ENCODE measurements at regions not wholly inside any gene's neighbourhood (a gene's known extent, or its start where the extent isn't known, plus 50 kb on each side); places are given as distances from the start of the nearest gene placed in this dataset.
"Not testable (repeated sequence)": the region's sequence is repeated elsewhere in the genome, so short reads cannot be mapped to it uniquely, and the experiment has no call there.

- no peaks in the 10 kb centered on the region for H3K36me3 ChIP-seq (ENCODE audit: control insufficient read depth in 2 of 2, insufficient read depth in 2 of 2, low read length in 2 of 2)
- H3K27me3 ChIP-seq (ENCODE audit: control insufficient read depth in 2 of 2, insufficient read depth in 2 of 2, low read length in 2 of 2) = no peaks in the 10 kb centered on the region
- no peak overlapping the region for H3K27ac ChIP-seq (ENCODE audit: low read depth in 2 of 2, low read length in 2 of 2)
- no peak overlapping the region for H3K9ac ChIP-seq (ENCODE audit: low read depth in 1 of 2, low read length in 2 of 2)
- no peak overlapping the region for H3K4me3 ChIP-seq (ENCODE audit: low read length in 2 of 2)
- no peaks in the 10 kb centered on the region for H3K9me3 ChIP-seq (ENCODE audit: control insufficient read depth in 2 of 2, low read length in 2 of 2)
- H3K4me1 ChIP-seq (ENCODE audit: control insufficient read depth in 2 of 2, insufficient read depth in 2 of 2, low read length in 2 of 2) = no peaks in the 10 kb centered on the region
Observed at GRCh38 chr7:11985971-11986370, 154.0 kb upstream of the THSD7A start.

GRCh38 chr7:11988186-11988585, 156.2 kb upstream of the THSD7A start:
- H3K4me3 ChIP-seq (ENCODE audit: low read length in 2 of 2) = no peak overlapping the region
- no peak overlapping the region for H3K9ac ChIP-seq (ENCODE audit: low read depth in 1 of 2, low read length in 2 of 2)
- no peaks in the 10 kb centered on the region for H3K36me3 ChIP-seq (ENCODE audit: control insufficient read depth in 2 of 2, insufficient read depth in 2 of 2, low read length in 2 of 2)
- H3K4me1 ChIP-seq (ENCODE audit: control insufficient read depth in 2 of 2, insufficient read depth in 2 of 2, low read length in 2 of 2) = no peaks in the 10 kb centered on the region
- H3K9me3 ChIP-seq (ENCODE audit: control insufficient read depth in 2 of 2, low read length in 2 of 2) = no peaks in the 10 kb centered on the region
- H3K27ac ChIP-seq (ENCODE audit: low read depth in 2 of 2, low read length in 2 of 2) = no peak overlapping the region
- H3K27me3 ChIP-seq (ENCODE audit: control insufficient read depth in 2 of 2, insufficient read depth in 2 of 2, low read length in 2 of 2) = no peaks in the 10 kb centered on the region

GRCh38 chr7:12002428-12002827, 170.4 kb upstream of the THSD7A start:
- Histone ChIP-seq H3K27ac (ENCODE audit: low read depth in 2 of 2, low read length in 2 of 2) (no peak overlapping the region), H3K9ac (ENCODE audit: low read depth in 1 of 2, low read length in 2 of 2) (no peak overlapping the region), H3K27me3 (ENCODE audit: control insufficient read depth in 2 of 2, insufficient read depth in 2 of 2, low read length in 2 of 2) (no peaks in the 10 kb centered on the region), H3K4me1 (ENCODE audit: control insufficient read depth in 2 of 2, insufficient read depth in 2 of 2, low read length in 2 of 2) (peaks cover 3% of the 10 kb centered on the region in 2 donors), H3K9me3 (ENCODE audit: control insufficient read depth in 2 of 2, low read length in 2 of 2) (no peaks in the 10 kb centered on the region), H3K36me3 (ENCODE audit: control insufficient read depth in 2 of 2, insufficient read depth in 2 of 2, low read length in 2 of 2) (no peaks in the 10 kb centered on the region), H3K4me3 (ENCODE audit: low read length in 2 of 2) (no peak overlapping the region)

- Histone ChIP-seq H3K36me3 (ENCODE audit: control insufficient read depth in 2 of 2, insufficient read depth in 2 of 2, low read length in 2 of 2) (no peaks in the 10 kb centered on the region), H3K4me3 (ENCODE audit: low read length in 2 of 2) (no peak overlapping the region), H3K4me1 (ENCODE audit: control insufficient read depth in 2 of 2, insufficient read depth in 2 of 2, low read length in 2 of 2) (peaks cover 3% of the 10 kb centered on the region in 2 donors), H3K9me3 (ENCODE audit: control insufficient read depth in 2 of 2, low read length in 2 of 2) (no peaks in the 10 kb centered on the region), H3K27me3 (ENCODE audit: control insufficient read depth in 2 of 2, insufficient read depth in 2 of 2, low read length in 2 of 2) (no peaks in the 10 kb centered on the region), H3K27ac (ENCODE audit: low read depth in 2 of 2, low read length in 2 of 2) (no peak overlapping the region), H3K9ac (ENCODE audit: low read depth in 1 of 2, low read length in 2 of 2) (no peak overlapping the region)
Observed at GRCh38 chr7:12004581-12004980, 172.6 kb upstream of the THSD7A start.

- Histone ChIP-seq H3K27me3 (ENCODE audit: control insufficient read depth in 2 of 2, insufficient read depth in 2 of 2, low read length in 2 of 2) (no peaks in the 10 kb centered on the region), H3K27ac (ENCODE audit: low read depth in 2 of 2, low read length in 2 of 2) (no peak overlapping the region), H3K9ac (ENCODE audit: low read depth in 1 of 2, low read length in 2 of 2) (no peak overlapping the region), H3K4me1 (ENCODE audit: control insufficient read depth in 2 of 2, insufficient read depth in 2 of 2, low read length in 2 of 2) (peaks cover 3% of the 10 kb centered on the region in 2 donors), H3K4me3 (ENCODE audit: low read length in 2 of 2) (no peak overlapping the region), H3K36me3 (ENCODE audit: control insufficient read depth in 2 of 2, insufficient read depth in 2 of 2, low read length in 2 of 2) (no peaks in the 10 kb centered on the region), H3K9me3 (ENCODE audit: control insufficient read depth in 2 of 2, low read length in 2 of 2) (no peaks in the 10 kb centered on the region)
Observed at GRCh38 chr7:12007576-12007975, 175.6 kb upstream of the THSD7A start.

GRCh38 chr7:12013983-12014382, 182.0 kb upstream of the THSD7A start:
- no peaks in the 10 kb centered on the region for H3K36me3 ChIP-seq (ENCODE audit: control insufficient read depth in 2 of 2, insufficient read depth in 2 of 2, low read length in 2 of 2)
- H3K4me1 ChIP-seq (ENCODE audit: control insufficient read depth in 2 of 2, insufficient read depth in 2 of 2, low read length in 2 of 2) = no peaks in the 10 kb centered on the region
- no peak overlapping the region for H3K27ac ChIP-seq (ENCODE audit: low read depth in 2 of 2, low read length in 2 of 2)
- no peaks in the 10 kb centered on the region for H3K27me3 ChIP-seq (ENCODE audit: control insufficient read depth in 2 of 2, insufficient read depth in 2 of 2, low read length in 2 of 2)
- no peak overlapping the region for H3K9ac ChIP-seq (ENCODE audit: low read depth in 1 of 2, low read length in 2 of 2)
- H3K4me3 ChIP-seq (ENCODE audit: low read length in 2 of 2) = no peak overlapping the region
- no peaks in the 10 kb centered on the region for H3K9me3 ChIP-seq (ENCODE audit: control insufficient read depth in 2 of 2, low read length in 2 of 2)

- H3K4me1 ChIP-seq (ENCODE audit: control insufficient read depth in 2 of 2, insufficient read depth in 2 of 2, low read length in 2 of 2) = no peaks in the 10 kb centered on the region
- H3K36me3 ChIP-seq (ENCODE audit: control insufficient read depth in 2 of 2, insufficient read depth in 2 of 2, low read length in 2 of 2) = no peaks in the 10 kb centered on the region
- H3K27me3 ChIP-seq (ENCODE audit: control insufficient read depth in 2 of 2, insufficient read depth in 2 of 2, low read length in 2 of 2) = no peaks in the 10 kb centered on the region
- H3K4me3 ChIP-seq (ENCODE audit: low read length in 2 of 2) = no peak overlapping the region
- no peak overlapping the region for H3K27ac ChIP-seq (ENCODE audit: low read depth in 2 of 2, low read length in 2 of 2)
- no peak overlapping the region for H3K9ac ChIP-seq (ENCODE audit: low read depth in 1 of 2, low read length in 2 of 2)
- H3K9me3 ChIP-seq (ENCODE audit: control insufficient read depth in 2 of 2, low read length in 2 of 2) = no peaks in the 10 kb centered on the region
Observed at GRCh38 chr7:12016439-12016838, 184.4 kb upstream of the THSD7A start.

- H3K27ac ChIP-seq (ENCODE audit: low read depth in 2 of 2, low read length in 2 of 2) = no peak overlapping the region
- H3K9ac ChIP-seq (ENCODE audit: low read depth in 1 of 2, low read length in 2 of 2) = no peak overlapping the region
- no peaks in the 10 kb centered on the region for H3K36me3 ChIP-seq (ENCODE audit: control insufficient read depth in 2 of 2, insufficient read depth in 2 of 2, low read length in 2 of 2)
- no peaks in the 10 kb centered on the region for H3K9me3 ChIP-seq (ENCODE audit: control insufficient read depth in 2 of 2, low read length in 2 of 2)
- H3K27me3 ChIP-seq (ENCODE audit: control insufficient read depth in 2 of 2, insufficient read depth in 2 of 2, low read length in 2 of 2) = no peaks in the 10 kb centered on the region
- no peak overlapping the region for H3K4me3 ChIP-seq (ENCODE audit: low read length in 2 of 2)
- H3K4me1 ChIP-seq (ENCODE audit: control insufficient read depth in 2 of 2, insufficient read depth in 2 of 2, low read length in 2 of 2) = no peaks in the 10 kb centered on the region
Observed at GRCh38 chr7:12017046-12017445, 185.0 kb upstream of the THSD7A start.

GRCh38 chr7:12022011-12022410, 189.1 kb upstream of the TMEM106B start:
- not testable (repeated sequence) for H3K27me3 ChIP-seq (ENCODE audit: control insufficient read depth in 2 of 2, insufficient read depth in 2 of 2, low read length in 2 of 2); H3K9ac ChIP-seq (ENCODE audit: low read depth in 1 of 2, low read length in 2 of 2); H3K4me3 ChIP-seq (ENCODE audit: low read length in 2 of 2); H3K27ac ChIP-seq (ENCODE audit: low read depth in 2 of 2, low read length in 2 of 2); H3K36me3 ChIP-seq (ENCODE audit: control insufficient read depth in 2 of 2, insufficient read depth in 2 of 2, low read length in 2 of 2); H3K4me1 ChIP-seq (ENCODE audit: control insufficient read depth in 2 of 2, insufficient read depth in 2 of 2, low read length in 2 of 2); H3K9me3 ChIP-seq (ENCODE audit: control insufficient read depth in 2 of 2, low read length in 2 of 2)

GRCh38 chr7:12025246-12025645, 185.8 kb upstream of the TMEM106B start:
- no peak overlapping the region for H3K27ac ChIP-seq (ENCODE audit: low read depth in 2 of 2, low read length in 2 of 2)
- H3K9ac ChIP-seq (ENCODE audit: low read depth in 1 of 2, low read length in 2 of 2) = no peak overlapping the region
- no peaks in the 10 kb centered on the region for H3K36me3 ChIP-seq (ENCODE audit: control insufficient read depth in 2 of 2, insufficient read depth in 2 of 2, low read length in 2 of 2)
- H3K27me3 ChIP-seq (ENCODE audit: control insufficient read depth in 2 of 2, insufficient read depth in 2 of 2, low read length in 2 of 2) = no peaks in the 10 kb centered on the region
- H3K4me3 ChIP-seq (ENCODE audit: low read length in 2 of 2) = no peak overlapping the region
- no peaks in the 10 kb centered on the region for H3K9me3 ChIP-seq (ENCODE audit: control insufficient read depth in 2 of 2, low read length in 2 of 2)
- H3K4me1 ChIP-seq (ENCODE audit: control insufficient read depth in 2 of 2, insufficient read depth in 2 of 2, low read length in 2 of 2) = no peaks in the 10 kb centered on the region

- no peak overlapping the region for H3K27ac ChIP-seq (ENCODE audit: low read depth in 2 of 2, low read length in 2 of 2)
- no peaks in the 10 kb centered on the region for H3K36me3 ChIP-seq (ENCODE audit: control insufficient read depth in 2 of 2, insufficient read depth in 2 of 2, low read length in 2 of 2)
- no peaks in the 10 kb centered on the region for H3K9me3 ChIP-seq (ENCODE audit: control insufficient read depth in 2 of 2, low read length in 2 of 2)
- H3K9ac ChIP-seq (ENCODE audit: low read depth in 1 of 2, low read length in 2 of 2) = no peak overlapping the region
- H3K4me3 ChIP-seq (ENCODE audit: low read length in 2 of 2) = no peak overlapping the region
- H3K4me1 ChIP-seq (ENCODE audit: control insufficient read depth in 2 of 2, insufficient read depth in 2 of 2, low read length in 2 of 2) = no peaks in the 10 kb centered on the region
- no peaks in the 10 kb centered on the region for H3K27me3 ChIP-seq (ENCODE audit: control insufficient read depth in 2 of 2, insufficient read depth in 2 of 2, low read length in 2 of 2)
Observed at GRCh38 chr7:12028508-12028907, 182.6 kb upstream of the TMEM106B start.

Data from mucosa of rectum (tissue), 2 donors.